ENCODE measurements at regions not wholly inside any gene's neighbourhood (a gene's known extent, or its start where the extent isn't known, plus 50 kb on each side); places are given as distances from the start of the nearest gene placed in this dataset.

DNA sequence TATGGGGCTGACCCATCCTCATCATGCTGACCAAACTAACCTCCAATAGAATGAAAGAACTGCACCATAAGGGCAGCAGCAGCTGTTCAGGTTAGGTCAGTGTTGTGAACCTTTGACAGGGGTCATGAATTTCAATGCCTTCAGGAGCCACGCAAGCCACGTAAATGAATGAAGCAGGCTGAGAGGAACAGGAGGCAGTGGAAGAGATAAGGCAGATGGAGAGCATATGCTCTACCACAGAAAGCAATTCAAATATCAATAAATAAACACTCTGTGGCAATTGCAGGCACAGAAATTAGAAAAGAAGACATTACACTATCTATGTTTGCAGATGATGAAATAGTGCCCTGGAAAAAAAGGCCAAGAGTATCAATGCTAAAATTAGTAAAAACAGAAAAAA, 56.3 kb downstream of the SCG2 start:
- TF ChIP-seq, protein P1, sequence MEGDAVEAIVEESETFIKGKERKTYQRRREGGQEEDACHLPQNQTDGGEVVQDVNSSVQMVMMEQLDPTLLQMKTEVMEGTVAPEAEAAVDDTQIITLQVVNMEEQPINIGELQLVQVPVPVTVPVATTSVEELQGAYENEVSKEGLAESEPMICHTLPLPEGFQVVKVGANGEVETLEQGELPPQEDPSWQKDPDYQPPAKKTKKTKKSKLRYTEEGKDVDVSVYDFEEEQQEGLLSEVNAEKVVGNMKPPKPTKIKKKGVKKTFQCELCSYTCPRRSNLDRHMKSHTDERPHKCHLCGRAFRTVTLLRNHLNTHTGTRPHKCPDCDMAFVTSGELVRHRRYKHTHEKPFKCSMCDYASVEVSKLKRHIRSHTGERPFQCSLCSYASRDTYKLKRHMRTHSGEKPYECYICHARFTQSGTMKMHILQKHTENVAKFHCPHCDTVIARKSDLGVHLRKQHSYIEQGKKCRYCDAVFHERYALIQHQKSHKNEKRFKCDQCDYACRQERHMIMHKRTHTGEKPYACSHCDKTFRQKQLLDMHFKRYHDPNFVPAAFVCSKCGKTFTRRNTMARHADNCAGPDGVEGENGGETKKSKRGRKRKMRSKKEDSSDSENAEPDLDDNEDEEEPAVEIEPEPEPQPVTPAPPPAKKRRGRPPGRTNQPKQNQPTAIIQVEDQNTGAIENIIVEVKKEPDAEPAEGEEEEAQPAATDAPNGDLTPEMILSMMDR (IDR thresholded peaks at IDR 0.05) = no peak
- no peak for TF ChIP-seq POLR2AphosphoS5 (IDR thresholded peaks at IDR 0.05)
